ENCODE measurements at regions not wholly inside any gene's neighbourhood (a gene's known extent, or its start where the extent isn't known, plus 50 kb on each side); places are given as distances from the start of the nearest gene placed in this dataset.

GRCh38 chr13:30026909-30027308 lies 176.5 kb upstream of the UBL3 start:
- 84 to 98% methylated on average over 5 of the region's 5 CpGs for WGBS, 2 donors
- no peaks in the 10 kb centered on the region for H3K36me3 ChIP-seq
- no peak overlapping the region for H3K4me3 ChIP-seq
- H3K27ac ChIP-seq = no peak overlapping the region
- DNase-seq (no peak), ATAC-seq (ENCODE audit: low FRiP score in 2 of 2) (no peak)
- H3K4me1 ChIP-seq = no peaks in the 10 kb centered on the region
- TF ChIP-seq POLR2AphosphoS5 (IDR thresholded peaks at IDR 0.05) (no peak), POLR2A (IDR thresholded peaks at IDR 0.05) (no peak), CTCF (IDR thresholded peaks at IDR 0.05) (no peak)
- H3K9me3 ChIP-seq = no peaks in the 10 kb centered on the region
- no peaks in the 10 kb centered on the region for H3K27me3 ChIP-seq

GRCh38 chr13:30026093-30026492 lies 175.7 kb upstream of the UBL3 start:
- Histone ChIP-seq H3K4me3 (no peak overlapping the region), H3K27ac (no peak overlapping the region), H3K4me1 (no peaks in the 10 kb centered on the region), H3K9me3 (no peaks in the 10 kb centered on the region), H3K27me3 (no peaks in the 10 kb centered on the region), H3K36me3 (no peaks in the 10 kb centered on the region)
- no peak for TF ChIP-seq POLR2A (IDR thresholded peaks at IDR 0.05)
- TF ChIP-seq CTCF (IDR thresholded peaks at IDR 0.05) = no peak
- no peak for TF ChIP-seq EP300 (IDR thresholded peaks at IDR 0.05)
- no peak for TF ChIP-seq POLR2AphosphoS5 (IDR thresholded peaks at IDR 0.05)
- ATAC-seq (ENCODE audit: low FRiP score in 2 of 2) (peak in 1 of 2 donors; percentile 23), DNase-seq (no peak)
- 89 to 90% methylated on average over 5 of the region's 5 CpGs for WGBS, 2 donors

GRCh38 chr13:30025351-30025750 lies 174.9 kb upstream of the UBL3 start:
- no peaks in the 10 kb centered on the region for H3K27me3 ChIP-seq
- no peak overlapping the region for H3K4me3 ChIP-seq
- no peak for TF ChIP-seq EP300 (IDR thresholded peaks at IDR 0.05)
- H3K4me1 ChIP-seq = no peaks in the 10 kb centered on the region
- no peak overlapping the region for H3K27ac ChIP-seq
- WGBS, 2 donors = 94 to 100% methylated on average over 1 of the region's 1 CpG
- no peaks in the 10 kb centered on the region for H3K9me3 ChIP-seq
- ATAC-seq (ENCODE audit: low FRiP score in 2 of 2) (no peak), DNase-seq (no peak)
- H3K36me3 ChIP-seq = no peaks in the 10 kb centered on the region

DNA sequence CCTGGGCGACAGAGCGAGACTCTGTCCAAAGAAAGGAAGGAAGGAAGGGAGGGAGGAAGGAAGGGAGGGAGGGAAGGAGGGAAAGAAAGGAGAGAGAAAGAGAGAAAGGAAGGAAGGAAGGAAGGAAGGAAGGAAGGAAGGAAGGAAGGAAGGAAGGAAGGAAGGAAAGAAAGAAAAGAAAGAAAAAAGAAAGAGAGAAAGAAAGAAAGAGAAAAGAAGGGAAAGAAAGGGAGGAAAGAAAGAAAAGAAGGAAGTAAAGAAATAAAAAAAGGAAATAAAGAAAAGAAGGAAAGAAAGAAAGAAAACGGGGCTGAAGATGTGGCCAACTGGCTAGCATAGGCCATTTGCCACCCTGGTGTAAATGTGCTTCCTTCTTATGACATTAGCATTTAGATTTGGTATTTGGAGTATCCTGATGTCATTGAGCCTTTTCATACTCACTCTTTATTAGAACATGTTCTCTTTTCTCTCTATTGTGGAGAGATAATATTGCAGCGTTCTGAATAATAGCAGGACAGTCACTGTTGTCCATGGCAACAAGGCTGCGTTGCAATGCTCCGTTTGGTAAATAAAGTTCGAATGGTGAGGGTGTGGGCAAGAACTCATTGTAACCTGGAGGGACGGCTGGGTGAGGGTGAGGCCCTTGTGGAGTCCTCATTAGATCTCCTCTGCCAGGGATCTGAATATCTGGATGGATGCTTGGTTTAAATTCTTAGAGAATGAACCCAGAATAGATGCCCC lies 173.9 kb upstream of the UBL3 start:
- Histone ChIP-seq H3K9me3 (no peaks in the 10 kb centered on the region), H3K4me1 (no peaks in the 10 kb centered on the region), H3K27ac (no peak overlapping the region), H3K4me3 (no peak overlapping the region), H3K36me3 (no peaks in the 10 kb centered on the region), H3K27me3 (no peaks in the 10 kb centered on the region)
- DNase-seq (no peak), ATAC-seq (ENCODE audit: low FRiP score in 2 of 2) (no peak)
- TF ChIP-seq POLR2A (IDR thresholded peaks at IDR 0.05) (no peak), POLR2AphosphoS5 (IDR thresholded peaks at IDR 0.05) (no peak), EP300 (IDR thresholded peaks at IDR 0.05) (no peak), CTCF (IDR thresholded peaks at IDR 0.05) (no peak)
- WGBS, 2 donors = 87 to 88% methylated on average over 8 of the region's 8 CpGs

DNA sequence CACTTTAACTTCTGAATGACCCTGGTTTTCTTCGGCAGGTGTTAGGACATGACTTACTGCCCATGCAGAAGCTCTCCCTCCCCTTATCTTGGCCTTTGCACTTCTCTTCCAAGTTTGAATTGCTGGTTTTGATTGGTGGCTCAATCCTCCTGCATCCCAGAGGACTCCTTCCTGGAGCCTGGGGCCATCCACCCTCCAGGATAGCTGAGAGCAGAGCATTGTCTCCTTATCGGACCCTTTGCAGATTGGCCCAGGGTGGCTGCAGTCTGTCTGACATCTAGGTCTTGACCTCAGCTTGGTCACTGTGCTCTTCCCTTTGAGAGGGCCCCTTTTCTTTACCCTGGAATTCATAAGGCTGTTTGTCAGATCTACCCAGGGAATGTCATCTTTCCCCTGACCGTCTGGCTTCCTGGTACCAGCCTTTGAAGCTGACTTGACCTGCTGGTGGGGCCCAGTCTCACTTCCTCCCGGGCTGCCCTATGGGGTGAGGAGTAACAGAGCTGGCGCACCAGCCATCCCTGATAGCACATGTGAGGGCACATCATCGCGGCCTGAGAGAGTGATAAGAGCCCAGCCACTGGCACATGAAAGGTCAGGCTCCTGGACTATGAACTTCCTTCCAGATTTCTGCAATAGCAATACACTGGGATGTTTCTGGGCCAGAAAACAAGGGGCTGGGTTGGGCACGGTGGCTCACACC lies 172.9 kb upstream of the UBL3 start:
- TF ChIP-seq CTCF (IDR thresholded peaks at IDR 0.05) = no peak
- TF ChIP-seq POLR2AphosphoS5 (IDR thresholded peaks at IDR 0.05) = no peak
- TF ChIP-seq POLR2A (IDR thresholded peaks at IDR 0.05) = no peak
- no peak for TF ChIP-seq EP300 (IDR thresholded peaks at IDR 0.05)
- Histone ChIP-seq H3K4me3 (no peak overlapping the region), H3K9me3 (no peaks in the 10 kb centered on the region), H3K27ac (no peak overlapping the region), H3K27me3 (no peaks in the 10 kb centered on the region), H3K36me3 (no peaks in the 10 kb centered on the region), H3K4me1 (no peaks in the 10 kb centered on the region)
- no peak for ATAC-seq (ENCODE audit: low FRiP score in 2 of 2)
- WGBS, 2 donors = 95 to 97% methylated on average over 5 to 8 of the region's 8 CpGs
- no peak for DNase-seq

Measured in upper lobe of left lung (tissue), 6 donors.